Thyroid gland (tissue), 4 donors: ENCODE measurements at regions not wholly inside any gene's neighbourhood (a gene's known extent, or its start where the extent isn't known, plus 50 kb on each side); places are given as distances from the start of the nearest gene placed in this dataset.

Experiments used
- CTCF ChIP-seq, 6 experiments: fragments of 200-600 bp in 3 of 6; fragments of 450-650 bp in 3 of 6; sonication (generic) in 3 of 6; IDR thresholded peaks; one replicate each; pipeline ENCODE4 v1.5.1; 2016 to 2019; ENCODE audit warnings: antibody characterized with exemption in 6 of 6, mild to moderate bottlenecking in 2 of 6, inconsistent platforms in 1 of 6, moderate library complexity in 1 of 6
- POLR2A ChIP-seq, 2 donors: fragments of 450-650 bp; IDR thresholded peaks; one replicate each; pipeline ENCODE4 v1.6.1; 2017; ENCODE audit warnings: antibody characterized with exemption in 2 of 2, mild to moderate bottlenecking in 2 of 2, moderate library complexity in 1 of 2

DNA sequence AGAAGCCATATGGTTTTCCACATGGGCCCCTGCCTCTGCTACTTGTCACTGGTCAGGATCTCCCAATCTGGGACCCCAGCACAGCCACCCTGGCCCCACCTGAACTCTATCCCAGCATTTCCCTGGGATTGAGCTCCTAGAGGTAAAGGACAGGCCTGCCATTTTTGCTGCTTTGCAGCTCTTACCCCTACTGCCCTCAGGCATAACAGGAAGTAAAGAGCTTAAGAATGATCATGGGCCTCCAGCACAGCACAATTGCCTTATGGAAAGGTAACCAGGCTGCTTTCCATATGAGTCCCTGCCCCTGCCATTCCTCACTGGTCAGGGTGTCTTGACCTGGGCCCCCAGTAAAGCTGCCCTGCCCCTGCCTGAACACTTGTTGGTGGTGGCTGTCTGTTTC is 196.6 kb upstream of the XIST start:
- TF ChIP-seq CTCF (IDR thresholded peaks at IDR 0.05) (no peak), POLR2A (IDR thresholded peaks at IDR 0.05) (no peak)
